ENCODE measurements at regions not wholly inside any gene's neighbourhood (a gene's known extent, or its start where the extent isn't known, plus 50 kb on each side); places are given as distances from the start of the nearest gene placed in this dataset.
"Not testable (repeated sequence)": the region's sequence is repeated elsewhere in the genome, so short reads cannot be mapped to it uniquely, and the experiment has no call there.

DNA sequence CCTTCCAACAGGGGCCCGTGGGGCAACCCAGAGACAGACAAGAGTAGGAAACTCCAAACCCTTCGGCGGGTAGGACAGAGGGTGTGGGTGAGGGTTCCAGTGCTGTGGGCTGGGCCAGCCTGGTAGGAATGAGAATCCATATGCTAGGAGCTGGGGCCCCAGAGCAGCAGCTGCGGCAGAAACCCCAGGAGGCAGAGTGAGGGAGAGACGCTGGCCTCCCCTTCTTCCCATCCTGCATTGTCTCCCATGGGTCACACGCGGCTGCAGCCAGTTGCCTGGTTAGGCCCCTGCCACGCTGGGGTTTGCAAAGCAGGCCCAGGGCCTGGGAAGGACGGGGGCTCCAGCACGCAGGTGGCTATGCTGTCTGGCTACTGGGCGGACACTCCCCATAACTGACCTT is 113.1 kb upstream of the CCZ1B start:
- DNase-seq = not testable (repeated sequence)

DNA sequence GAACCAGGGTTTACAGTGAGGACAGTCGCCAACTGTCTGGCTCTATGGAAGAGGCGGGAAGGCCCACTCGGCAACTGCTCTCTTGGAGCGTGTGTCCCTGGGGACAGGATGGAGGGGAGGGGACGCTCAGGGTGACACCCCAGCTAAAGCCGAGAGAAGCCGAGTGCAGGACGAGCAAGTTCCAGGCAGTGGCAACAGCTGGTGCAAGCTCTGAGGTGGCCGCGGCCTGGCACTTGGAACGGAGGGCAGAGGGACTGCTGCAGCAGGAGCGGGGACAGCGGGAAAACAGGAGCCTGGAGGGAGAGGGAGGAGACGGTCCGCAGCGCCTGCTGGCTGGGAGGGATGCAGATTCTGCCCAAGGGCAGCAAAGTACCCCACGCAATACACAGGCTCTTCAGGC is 113.8 kb upstream of the CCZ1B start:
- DNase-seq = not testable (repeated sequence)

- DNase-seq = not testable (repeated sequence)
These were observed 120.8 kb upstream of the CCZ1B start for GRCh38 chr7:6946873-6947272.

GRCh38 chr7:6950231-6950630 is 124.2 kb upstream of the CCZ1B start:
- not testable (repeated sequence) for DNase-seq

DNA sequence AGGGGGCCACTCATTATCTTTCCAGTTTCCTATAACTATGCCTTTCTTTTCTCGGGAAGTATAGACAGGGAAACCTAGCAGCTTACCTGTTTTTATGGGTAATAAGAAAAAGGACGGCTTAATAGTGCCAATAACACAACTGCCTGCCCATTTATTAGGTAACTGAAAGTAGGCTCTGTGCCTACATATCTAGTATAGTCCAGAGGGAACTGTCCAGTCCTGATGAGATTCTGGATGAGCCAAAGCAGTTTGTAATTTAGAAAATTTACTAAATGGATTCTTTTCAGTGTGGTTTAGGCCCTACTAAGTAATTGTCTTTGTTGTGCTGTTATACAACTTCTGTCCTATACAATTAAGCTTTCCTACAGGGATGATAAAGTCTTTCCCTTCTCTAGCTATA is 125.5 kb upstream of the CCZ1B start:
- not testable (repeated sequence) for DNase-seq

GRCh38 chr7:6953138-6953797 is 127.2 kb upstream of the CCZ1B start:
- DNase-seq = not testable (repeated sequence)

- DNase-seq = not testable (repeated sequence)
These were observed 127.7 kb upstream of the CCZ1B start for GRCh38 chr7:6953798-6954181.

- not testable (repeated sequence) for DNase-seq
These were observed 129.3 kb upstream of the CCZ1B start for GRCh38 chr7:6955385-6955784.

DNA sequence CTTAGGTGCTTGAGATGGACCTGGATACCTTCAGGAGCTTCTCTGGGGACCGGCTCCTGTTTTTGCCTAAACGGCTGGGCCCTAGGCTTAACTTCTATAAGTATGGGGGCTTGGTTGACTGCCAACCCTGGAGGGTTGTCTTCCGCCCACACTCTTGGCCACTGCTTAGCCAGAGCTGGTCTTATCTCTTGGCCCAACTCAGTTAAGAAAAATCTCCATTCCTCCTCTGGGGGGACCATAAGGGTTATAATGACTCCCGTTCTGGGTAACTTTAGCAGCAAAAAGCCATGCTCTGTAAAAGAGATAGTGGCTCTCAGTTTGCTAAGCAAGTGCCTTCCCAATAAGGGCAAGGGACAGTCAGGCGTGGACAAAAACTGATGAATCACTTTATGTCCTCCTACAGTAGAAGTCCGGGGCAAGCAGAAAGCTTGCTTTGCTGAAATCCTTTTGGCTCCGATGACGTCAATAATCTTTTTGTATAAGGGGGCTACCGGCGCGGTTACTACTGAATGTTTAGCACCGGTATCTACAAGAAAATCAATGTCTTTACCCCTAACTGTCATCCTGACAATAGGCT is 130.0 kb upstream of the CCZ1B start:
- DNase-seq = not testable (repeated sequence)

GRCh38 chr7:6958371-6958770 is 132.3 kb upstream of the CCZ1B start:
- not testable (repeated sequence) for DNase-seq

DNA sequence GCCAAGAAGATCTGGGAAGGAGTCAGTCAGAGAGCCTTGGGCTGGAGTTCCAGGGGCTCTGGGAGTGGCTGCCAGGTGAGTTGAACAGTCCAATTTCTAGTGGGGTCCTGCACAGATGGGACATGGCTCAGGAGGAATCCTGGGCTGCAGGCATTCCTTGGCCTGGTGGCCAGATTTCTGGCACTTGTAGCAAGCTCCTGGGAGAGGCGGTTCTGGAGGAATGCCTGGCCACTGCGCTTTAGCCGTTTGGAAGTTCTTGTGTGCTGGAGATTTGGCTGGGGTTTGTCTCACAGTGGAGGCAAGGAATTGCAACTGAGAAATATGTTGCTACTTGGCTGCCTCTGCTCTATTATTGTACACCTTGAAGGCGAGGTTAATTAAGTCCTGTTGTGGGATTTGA is 133.9 kb upstream of the CCZ1B start:
- DNase-seq = not testable (repeated sequence)

DNA sequence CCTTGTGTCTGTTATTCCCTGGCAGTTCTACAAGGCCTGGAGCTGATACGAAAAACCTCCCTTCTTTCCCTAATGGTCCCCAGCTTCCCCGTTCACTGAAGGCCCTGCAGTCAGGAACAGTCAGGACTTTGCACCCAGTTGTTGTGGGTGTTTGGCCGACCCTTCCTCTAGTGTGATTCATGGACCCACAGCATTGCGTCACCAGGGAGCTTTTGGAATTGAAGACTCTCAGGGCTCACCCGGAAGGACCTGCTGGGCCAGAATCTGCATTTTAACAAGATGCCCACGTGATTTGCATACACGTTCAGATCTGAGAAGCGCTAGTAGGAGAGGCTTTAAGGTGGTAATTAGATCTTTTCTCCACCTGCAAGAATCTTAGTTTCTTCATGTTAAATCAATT is 136.8 kb upstream of the CCZ1B start:
- DNase-seq = not testable (repeated sequence)

DNA sequence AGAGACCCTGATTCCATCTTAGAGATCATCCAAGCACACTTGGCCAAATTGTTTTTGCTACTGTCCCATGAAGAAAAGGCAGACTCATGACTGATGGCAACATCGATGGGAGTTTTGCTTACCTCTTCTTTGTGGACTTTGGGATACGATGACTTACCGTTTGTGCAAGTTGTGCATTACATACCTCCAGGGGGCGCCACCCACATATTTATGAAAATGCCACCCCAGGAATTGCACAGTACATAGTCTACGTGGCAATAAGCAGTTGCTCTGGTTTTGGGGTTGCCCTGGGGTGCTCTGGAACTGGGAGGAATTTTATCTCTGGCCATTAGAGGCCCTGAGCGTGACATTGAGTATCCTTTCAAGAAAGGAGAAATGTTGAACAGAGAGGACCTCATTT is 139.0 kb upstream of the CCZ1B start:
- DNase-seq = not testable (repeated sequence)

DNA sequence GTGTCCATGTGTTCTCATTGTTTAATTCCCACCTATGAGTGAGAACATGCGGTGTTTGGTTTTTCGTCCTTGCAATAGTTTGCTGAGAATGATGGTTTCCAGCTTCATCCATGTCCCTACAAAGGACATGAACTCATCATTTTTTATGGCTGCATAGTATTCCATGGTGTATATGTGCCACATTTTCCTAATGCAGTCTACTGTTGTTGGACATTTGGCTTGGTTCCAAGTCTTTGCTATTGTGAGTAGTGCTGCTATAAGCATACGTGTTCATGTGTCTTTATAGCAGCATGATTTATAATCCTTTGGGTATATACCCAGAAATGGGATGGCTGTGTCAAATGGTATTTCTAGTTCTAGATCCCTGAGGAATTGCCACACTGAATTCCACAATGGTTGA is 144.1 kb upstream of the CCZ1B start:
- DNase-seq = not testable (repeated sequence)

DNA sequence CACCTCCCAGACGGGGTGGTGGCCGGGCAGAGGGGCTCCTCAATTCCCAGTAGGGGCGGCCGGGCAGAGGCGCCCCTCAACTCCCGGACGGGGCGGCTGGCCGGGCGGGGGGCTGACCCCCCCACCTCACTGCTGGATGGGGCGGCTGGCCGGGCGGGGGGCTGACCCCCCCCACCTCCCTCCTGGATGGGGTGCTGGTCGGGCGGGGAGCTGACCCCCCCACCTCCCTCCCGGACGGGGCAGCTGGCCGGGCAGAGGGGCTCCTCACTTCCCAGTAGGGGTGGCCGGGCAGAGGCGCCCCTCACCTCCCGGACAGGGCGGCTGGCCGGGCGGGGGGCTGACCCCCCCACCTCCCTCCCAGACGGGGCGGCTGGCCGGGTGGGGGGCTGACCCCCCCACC is 148.8 kb upstream of the CCZ1B start:
- not testable (repeated sequence) for DNase-seq

DNA sequence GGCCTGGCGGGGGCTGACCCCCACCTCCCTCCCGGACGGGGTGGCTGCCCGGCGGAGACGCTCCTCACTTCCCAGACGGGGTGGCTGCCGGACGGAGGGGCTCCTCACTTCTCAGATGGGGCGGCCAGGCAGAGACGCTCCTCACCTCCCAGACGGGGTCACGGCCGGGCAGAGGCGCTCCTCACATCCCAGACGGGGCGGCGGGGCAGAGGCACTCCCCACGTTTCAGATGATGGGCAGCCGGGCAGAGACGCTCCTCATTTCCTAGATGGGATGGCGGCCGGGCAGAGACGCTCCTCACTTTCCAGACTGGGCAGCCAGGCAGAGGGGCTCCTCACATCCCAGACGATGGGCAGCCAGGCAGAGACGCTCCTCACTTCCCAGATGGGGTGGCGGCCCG is 149.3 kb upstream of the CCZ1B start:
- DNase-seq = not testable (repeated sequence)

DNA sequence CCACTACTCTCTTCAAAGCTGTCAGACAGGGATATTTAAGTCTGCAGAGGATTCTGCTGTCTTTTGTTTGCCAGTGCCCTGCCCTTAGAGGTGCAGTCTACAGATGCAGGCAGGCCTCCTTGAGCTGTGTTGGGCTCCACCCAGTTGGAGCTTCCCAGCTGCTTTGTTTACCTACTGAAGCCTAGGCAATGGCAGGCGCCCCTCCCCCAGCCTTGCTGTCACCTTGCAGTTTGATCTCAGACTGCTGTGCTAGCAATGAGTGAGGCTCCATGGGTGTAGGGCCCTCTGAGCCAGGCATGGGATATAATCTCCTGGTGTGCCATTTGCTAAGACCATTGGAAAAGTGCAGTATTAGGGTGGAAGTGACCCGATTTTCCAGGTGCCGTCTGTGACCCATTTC is 151.3 kb upstream of the CCZ1B start:
- DNase-seq = not testable (repeated sequence)

DNA sequence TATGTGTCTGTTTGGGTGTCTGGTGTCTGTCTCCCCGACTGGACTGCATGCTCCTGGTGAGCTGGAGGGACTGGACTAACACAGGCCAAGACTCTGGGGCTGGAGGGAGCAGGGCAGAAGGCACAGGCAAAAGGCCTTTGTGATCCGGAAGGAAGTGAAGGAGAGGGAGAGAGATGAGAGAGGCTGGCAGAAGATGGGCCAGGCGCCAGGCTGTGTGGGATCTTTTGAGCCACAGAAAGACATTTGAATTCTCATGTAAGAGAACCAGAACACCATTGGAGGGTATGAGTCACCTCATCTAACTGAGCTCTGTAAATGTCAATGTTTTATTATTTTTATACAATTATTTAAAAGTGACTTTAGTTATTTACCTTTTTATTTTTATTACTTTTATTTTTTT is 152.3 kb upstream of the CCZ1B start:
- DNase-seq = not testable (repeated sequence)

DNA sequence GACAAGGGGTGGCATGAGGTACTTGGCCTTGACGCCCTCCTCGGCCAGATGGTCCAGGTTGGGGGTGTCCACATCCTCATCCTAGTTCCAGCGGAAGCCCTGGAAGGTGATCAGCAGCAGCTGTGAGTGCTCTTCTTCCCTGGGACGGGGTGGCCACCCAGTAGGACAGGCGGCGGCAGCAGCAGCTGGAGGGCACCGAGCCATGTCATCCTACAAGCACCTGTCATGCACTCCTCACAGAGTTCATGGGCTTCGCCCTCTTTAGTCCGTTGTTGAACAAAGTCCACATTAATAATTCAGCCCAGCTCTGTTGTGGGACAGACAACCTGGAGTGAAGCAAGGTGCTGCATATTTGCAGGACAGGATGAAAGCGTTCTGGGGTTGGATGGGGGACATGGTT is 153.4 kb upstream of the CCZ1B start:
- not testable (repeated sequence) for DNase-seq

GRCh38 chr7:6982375-6982774 is 156.3 kb upstream of the CCZ1B start:
- DNase-seq = not testable (repeated sequence)

GRCh38 chr7:6986892-6987291 is 160.8 kb upstream of the CCZ1B start:
- DNase-seq = not testable (repeated sequence)

DNA sequence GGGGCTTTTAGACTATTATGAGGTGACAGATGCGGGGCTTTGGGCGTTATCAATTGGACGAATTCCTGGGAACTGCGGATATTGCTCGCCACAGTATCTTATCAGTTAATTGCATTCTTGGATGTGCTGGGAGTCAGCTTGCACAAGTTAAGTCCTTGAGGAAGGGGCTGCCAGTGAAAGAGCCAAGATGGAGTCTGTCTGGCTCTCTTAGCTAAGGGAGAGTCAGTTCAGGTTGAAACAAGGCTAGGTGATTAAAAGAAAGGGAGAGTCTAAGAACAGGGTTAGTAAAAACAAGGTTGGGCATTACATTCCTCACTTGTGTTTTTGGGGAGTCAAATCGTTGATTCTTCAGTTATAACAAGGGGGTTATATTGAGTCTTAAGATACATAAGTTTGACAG is 162.5 kb upstream of the CCZ1B start:
- not testable (repeated sequence) for DNase-seq

DNA sequence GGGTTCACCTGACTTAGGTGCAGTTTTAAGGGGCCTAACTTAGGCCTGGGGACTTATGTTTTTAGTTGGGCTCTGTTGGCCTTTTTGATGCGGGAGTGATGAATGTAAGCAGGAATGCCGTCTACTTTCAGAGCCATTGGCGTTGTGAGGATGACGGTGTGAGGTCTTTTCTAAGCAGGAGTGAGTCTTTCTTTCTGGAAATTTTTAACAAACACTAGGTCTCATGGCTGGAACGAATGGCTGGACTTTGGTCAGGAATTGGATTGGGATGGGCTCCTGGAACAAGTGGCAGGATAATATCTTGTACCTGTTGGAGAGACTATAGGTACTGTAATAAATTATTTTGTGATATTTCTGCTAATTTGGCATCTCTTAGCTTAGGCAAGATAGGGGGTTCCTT is 163.9 kb upstream of the CCZ1B start:
- DNase-seq = not testable (repeated sequence)

DNA sequence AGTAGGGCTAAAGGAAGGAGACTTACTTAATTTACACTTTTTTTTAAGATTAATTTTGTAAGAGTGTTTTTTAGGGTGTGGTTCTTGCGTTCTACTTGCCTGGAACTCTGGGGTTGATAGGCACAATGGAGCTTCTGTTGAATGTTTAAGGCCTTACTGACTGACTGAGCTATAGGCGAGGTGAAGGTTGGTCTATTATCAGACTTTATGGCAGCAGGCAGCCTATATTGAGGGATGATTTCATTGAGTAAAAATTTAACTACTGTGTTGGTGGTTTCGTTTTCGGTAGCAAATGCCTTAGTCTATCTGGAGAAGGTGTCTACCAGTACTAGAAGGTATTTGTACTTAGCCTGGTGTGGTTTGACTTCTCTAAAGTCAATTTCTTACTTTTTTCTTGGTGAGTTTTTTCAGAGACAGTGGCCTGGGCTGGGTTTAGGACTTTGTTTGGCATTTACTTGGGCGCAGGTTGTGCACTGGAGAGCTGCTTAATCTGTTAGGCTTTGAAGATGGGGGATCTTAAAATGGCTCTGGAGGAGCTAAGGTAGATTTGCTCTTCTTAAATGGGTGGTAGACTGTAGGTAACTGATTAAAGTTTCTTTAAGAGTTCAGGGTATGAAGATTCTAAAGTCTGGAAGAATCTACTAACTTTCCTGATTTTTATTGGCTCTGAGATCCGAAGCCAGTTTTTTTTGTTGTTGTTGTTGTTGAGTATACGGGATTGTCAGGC is 164.5 kb upstream of the CCZ1B start:
- not testable (repeated sequence) for DNase-seq

Measured in GDM1 (cell line).